Epidermal melanocyte (primary cell): ENCODE measurements at regions not wholly inside any gene's neighbourhood (a gene's known extent, or its start where the extent isn't known, plus 50 kb on each side); places are given as distances from the start of the nearest gene placed in this dataset.

ENCODE experiments used
- DNase-seq: peaks from one replicate; pipeline ENCODE4 v3.0.0; 2011; ENCODE audit warnings: low spot score; ENCODE audit not compliant: insufficient read length

DNA sequence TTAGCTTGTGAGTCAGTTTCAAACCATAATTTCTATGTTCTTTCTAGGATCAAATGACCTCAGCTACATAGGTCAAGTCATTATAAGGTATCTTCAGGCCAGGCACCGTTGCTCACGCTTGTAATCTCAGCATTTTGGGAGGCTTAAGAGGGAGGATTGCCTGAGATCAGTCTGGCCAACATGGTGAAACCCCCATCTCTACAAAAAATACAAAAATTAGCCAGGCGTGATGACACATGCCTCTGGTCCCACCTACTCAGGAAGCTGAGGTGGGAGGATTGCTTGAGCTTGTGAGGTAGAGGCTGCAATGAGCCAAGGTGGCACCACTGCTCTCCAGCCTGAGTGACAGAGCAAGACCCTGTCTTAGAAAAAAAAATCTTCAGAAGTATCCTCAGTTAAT is 362.3 kb downstream of the GATA3 start:
- DNase-seq: no peak

DNA sequence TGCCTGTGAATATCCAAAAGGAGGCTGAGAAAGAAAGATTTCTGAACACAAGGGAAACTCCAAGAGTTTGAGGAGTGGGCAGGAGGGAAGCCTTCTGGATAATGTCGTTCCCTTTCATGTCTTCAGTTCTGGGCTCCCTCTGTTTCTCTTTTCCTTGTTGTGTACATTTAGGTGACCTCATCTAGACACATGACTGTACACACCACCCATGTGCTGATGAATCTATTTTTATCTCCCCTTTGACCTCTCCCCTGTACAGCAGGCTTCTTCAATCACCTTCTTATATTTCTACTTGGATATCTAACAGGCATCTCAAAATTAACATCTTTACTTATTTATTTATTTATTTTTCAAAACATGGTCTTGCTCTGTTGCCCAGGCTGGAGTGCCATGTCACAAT is 363.1 kb downstream of the GATA3 start:
- DNase-seq: no peak

DNA sequence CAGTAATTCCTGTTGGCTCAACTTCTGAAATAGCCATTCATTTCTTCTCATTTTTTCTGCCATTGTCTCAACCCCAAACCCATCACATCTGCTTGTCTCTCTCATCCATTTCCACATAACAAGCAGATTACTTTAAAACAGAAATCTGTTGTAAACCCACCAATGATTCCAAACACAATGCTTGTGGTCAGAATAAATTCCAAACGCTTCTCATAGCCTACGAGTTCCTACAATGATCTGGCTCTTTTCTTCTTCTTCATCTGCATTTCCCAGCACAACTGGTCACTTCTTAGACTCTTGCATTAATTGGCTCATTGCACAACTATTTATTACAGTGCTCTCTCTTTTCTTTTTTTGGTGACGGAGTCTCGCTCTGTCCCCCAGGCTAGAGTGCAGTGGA is 364.1 kb downstream of the GATA3 start:
- DNase-seq: no peak

DNA sequence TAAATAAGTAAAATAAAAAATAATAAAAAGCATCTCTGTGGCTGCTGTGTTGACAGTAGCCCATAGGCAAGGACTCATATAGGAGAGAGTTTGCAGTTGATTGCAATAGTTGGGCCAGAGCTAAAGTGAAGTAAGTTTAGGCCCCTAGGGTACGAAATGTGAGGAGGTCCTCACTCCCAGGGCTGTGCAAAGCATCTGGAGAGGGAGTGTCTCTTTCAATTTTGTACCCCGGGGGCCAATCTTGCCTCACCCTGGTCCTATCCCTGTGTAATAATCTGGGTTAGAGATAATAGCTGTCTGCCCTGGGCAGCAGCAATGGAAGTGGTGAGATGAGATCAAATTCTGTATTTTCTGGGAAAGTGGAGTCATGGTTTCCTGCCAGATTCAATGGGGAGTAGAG is 365.7 kb downstream of the GATA3 start:
- DNase-seq: no peak

DNA sequence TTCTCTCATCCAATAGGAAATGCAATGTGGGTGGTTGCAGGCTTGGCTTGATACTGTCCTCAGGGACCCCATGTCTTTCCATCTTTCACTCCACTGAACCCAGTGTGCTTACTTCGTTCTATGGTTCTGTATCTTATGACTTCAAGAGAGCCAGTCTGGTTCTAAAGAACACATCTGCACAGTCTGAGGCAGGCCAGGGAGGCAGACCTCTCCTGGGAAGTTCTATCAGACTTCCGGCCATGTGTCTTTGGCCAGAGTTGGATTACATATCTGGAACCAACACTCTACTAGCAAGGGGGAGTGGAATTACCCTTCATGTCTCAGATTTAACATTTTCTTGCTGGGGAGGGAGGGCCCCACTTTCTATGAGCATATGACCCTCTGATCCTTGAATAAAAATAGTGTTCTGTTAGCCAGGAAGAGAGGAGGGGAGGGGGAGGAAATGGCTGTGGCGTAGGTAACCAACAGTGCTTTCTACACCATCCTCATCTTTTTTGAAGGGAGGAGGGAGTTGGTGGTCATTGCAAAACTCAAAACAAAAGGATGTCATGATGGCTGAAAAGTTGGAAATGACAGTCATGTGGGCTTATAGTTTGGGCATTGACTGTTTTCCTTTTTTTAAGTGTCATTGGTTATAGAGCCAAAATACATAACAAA is 370.2 kb downstream of the GATA3 start:
- DNase-seq: no peak

DNA sequence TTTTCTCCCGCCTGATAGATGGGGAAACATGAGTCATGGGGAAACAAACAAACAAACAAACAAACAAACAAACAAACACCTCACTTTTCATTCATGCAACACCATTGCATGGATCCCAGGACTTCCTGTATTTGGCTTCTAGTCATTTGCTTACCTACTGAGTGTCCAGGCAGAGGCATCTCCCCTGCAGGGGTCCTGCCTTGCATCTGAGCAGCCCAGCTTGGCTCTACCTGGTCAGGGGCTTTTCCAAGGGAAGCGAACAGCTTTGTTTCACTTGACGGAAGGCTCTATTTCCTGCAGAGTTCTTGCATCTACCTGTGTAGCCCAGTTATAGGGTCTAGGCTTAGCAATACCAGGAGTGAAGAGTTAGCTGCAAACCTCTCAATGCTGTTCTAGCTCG is 374.2 kb downstream of the GATA3 start:
- DNase-seq: no peak

DNA sequence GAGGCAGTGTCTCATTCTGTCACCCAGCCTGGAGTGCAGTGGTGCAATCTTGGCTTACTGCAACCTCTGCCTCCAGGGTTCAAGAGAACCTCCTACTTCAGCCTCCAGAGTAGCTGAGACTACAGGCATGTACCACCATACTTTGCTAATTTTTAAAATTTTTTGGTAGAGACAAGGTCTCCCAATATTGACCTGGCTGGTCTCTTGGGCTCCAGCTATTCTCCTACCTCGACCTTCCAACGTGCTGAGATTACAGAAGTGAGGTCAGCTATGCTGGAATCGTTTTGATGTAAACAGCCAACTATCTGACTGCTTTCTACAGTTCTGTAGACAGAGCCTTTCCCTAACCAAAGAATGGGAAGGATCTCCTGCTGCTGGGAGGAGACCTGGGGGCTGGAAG is 375.8 kb downstream of the GATA3 start:
- DNase-seq: no peak

DNA sequence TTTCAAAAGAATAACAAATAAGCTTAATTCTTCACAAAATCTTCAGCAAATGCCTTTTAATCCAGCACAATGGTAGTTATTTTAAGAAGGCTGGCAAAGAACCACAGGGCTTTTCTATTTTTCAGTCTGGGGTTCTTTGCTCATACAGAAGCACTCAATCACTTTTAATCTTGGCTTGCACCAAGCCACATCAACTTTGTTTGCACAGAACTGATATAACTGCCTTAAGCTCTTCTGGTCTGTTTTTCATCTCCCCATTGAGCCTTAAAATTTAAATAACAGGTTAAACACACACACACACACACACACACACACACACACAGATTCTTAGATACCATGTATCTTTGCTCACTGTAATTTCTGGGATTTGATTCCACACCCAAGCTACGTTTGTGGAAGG is 377.0 kb downstream of the GATA3 start:
- DNase-seq: no peak

DNA sequence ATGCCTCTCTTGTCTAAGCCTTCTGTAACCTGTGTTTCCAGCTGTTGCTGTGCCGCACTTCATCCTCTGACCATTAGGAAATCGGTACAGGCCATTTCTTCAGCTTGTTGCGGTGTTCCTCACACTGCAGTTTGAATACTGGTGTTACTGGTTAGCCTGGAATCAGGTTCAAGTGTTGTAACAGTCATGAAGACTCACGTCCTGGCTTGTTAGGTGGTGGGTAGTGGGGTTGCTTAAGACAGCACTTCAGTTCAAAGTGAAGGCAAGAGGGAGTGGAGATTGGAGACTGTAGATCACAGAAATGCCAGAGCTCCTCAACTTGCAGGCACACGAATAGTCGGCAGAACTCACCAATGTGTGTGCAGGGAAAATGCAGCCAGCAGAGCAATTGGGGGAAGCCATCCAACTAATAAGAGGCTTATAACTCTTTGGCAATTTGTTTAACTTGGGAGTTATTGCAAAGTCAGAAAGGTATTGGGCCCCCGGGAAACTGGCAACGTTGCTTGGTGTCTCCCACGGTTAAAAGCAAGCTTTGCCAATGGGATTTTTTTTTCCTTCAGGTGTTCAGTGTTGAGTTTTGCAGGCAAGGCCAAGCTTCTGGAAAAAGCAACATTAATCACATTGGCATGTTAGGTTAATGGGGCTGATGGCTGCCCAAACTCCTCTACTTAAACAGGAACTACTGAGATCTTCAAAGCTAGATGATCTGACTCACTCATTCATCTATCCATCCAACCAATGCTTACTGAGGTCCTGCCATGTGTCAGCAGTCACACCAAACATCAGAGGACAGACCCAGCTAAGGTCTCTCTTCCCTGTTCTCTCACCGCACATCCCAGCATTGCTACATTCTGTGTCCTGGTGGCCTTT is 380.9 kb downstream of the GATA3 start:
- DNase-seq: no peak

DNA sequence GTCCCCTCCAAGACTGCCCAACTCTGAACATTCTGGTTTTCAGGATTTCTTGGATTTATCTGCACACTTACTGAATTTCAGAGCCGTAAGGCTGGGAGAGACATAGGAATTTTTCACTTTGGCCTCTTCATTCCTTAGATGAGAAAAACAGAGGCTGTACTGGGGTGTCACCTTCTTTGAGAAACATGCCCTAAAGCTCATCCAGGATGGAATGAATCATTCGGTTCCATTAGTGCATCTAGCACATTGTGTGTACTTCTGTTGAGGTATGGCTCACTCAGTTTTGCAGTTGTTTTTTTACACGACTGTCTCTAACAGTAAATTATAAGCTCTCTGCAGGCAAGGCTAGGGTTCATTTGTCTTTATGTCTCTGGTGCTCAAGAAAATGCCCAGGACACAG is 383.4 kb downstream of the GATA3 start:
- DNase-seq: no peak

DNA sequence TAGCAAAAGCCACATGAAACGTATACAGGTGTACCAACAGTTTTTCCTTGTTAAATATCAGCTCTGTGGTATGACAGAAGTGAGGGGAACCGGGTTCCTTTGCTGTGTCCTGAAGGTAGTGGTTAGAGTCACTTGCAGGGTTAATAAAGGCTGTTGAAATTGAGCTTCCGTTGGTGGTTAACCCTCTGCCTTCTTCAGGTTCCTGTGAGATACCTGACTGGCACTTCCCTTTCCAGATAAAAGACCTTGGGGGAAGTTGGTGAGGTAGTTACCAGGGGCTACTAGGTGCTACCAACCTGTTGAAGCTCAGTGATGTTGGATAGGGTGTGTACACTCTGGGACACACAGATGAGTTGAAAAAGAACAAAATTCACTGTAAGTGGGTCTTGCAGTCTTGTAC is 384.1 kb downstream of the GATA3 start:
- no peak for DNase-seq

DNA sequence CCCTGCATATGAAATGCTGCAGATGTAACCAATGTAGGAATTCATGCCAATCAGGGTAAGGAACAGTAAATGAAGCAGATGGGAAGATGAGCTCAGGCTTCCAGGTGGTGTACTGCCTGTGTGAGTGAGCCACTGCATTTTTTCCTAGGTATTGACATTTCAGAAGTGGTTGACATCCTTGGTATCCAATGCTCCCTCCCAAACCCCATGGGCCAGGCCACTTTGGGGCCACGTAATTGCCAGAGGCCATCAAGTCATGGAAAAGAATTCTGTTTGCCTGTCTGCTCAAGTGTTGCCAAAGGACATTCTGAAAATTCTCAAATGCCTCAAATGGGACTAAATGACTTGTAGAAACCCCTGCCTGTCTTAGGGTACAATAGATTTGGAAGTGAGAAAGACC is 384.6 kb downstream of the GATA3 start:
- no peak for DNase-seq

DNA sequence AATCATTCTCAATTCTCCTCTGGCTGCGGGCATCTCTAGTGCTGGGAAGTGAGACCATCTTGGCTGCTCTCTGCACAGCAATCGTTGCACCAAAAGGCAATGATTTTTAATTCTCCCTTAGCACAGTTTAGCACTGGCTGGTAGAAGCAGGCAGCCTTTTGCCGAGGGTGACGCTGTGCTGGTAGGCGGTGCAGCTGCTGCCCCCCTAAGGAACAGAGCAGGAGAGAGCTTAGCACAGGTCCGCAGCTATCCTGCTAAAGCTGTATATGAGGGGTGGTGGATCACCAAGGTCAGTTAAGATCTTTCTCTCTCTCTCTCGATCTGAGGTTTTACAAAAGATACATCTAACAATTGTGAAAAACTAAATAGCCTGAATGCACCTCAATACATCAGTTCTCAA is 390.1 kb downstream of the GATA3 start:
- DNase-seq: no peak

DNA sequence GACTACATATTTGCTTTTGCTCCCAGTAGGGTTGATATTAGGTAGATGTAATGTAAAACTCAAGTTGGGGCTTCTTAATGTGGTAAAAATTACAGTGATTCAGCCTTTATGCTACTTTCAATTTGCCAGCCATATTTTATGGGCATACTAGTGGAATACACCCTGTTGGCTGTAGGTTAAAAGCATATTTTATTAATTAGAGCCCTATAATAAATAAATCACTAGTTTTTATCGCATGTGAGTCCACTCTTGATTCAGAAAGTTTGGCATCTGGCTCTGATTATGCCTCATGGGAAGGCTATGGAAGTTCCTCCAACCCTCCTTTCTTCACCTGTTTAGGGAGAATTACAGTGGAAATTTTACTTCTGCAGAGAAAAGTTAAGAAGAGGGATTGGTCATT is 390.9 kb downstream of the GATA3 start:
- DNase-seq: no peak

DNA sequence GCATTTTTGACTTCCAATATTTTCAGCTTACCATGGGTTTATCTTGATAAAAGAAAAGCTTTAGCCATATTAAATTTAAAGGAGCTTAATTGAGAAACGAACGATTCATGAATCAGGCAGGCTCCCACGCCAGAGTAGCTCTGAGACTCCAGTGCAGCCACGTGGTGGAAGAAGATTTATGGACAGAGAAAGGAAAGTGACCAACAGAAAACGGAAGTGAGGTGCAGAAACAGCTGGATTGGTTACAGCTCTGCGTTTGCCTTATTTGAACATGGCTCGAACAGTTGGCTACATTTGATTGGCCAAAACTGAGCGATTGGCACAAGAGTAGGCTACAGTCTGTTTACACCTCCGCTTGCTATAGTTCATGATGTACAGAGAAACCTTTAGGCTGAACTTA is 395.4 kb downstream of the GATA3 start:
- DNase-seq: no peak

DNA sequence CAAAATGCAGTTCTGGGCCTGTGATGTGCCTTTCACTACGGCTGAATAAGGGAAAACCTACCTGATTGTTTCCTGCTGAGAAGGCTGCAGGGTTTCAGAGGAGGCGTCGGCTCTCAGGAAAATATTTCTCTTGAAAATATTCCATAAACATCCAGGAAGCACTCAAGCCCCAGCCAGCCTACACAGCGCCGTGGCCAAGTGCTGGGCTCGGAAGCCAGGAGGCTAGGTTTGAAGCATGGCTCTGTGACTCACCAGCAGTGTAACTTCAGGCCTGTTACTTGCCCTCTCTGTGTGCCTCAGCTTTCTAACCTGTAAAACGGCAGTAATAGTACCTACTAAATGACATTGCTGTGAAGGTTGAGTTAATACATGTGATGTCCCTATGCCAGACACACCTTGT is 399.1 kb downstream of the GATA3 start:
- DNase-seq: no peak

DNA sequence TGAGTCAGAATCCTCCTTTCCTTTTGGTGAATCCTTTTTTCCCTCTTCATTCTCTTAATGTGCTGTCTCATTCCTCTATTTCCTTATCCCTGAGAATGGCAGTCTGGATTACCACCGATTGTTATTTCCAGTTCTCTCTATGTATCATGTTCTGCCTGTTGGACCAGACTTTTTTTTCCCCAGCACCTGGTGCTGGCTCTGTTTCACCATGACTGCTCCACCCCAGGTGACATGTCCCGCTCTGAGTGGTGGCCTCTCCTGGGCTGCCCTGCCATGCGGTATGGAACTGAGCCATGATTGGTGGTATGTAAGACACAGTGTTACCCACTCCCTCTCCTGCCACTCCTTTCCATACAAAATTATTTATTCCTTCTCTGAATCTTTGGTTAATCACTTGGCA is 399.9 kb downstream of the GATA3 start:
- no peak for DNase-seq

DNA sequence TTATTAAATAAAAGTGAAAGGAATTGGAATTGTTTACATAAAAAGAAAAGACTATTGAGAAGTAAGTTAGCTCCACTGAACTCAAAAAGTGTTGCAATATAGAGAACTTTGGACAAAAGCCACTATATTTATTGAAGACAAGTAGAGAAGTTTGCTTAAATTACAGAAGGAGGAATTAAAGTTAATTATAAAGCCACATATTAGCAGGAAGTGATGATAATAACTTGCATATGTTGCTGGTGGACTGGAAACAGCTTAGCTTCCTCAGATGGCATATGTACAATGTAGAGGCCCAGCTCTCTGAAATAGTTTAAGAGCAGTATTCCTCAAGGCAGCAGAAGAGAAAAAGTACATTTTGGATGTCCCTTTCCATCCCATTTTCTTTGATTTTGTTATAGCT is 400.7 kb downstream of the GATA3 start:
- DNase-seq: no peak

DNA sequence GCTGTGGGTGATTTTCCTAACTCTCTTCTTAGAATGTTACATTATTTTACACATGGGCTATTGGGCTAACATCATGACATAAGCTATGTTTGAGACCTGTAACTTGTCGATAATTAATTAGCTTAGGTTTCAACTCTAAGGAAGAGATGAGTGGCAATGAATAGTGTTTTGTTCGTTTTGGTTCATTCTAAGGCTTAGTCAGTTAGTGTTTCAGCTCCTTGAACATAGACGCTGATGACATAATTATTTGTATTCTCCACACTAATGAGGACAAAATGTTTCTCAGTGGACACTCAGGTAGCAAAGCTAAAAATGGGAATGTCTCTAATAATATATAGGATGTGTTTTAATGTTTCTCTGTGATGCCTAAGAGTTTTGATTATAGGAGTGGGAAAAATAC is 401.9 kb downstream of the GATA3 start:
- no peak for DNase-seq

DNA sequence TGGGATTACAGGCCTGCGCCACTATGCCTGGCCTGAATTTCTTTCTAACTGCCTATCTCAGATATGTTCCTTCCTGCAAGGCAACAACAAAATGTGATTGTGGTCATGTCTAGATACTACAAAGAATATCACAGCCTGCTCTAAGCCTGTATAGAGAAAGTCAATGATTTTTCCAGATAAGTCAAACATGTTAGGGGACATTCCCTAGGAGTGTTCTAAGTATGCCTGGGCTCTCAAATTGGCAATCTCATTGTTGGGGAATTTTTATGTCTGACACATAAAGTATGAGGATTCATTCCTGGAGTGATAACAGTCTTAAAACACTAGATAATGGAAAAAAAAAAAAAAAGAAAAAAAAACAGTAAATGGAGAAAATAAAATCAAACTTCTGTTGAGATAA is 406.1 kb downstream of the GATA3 start:
- no peak for DNase-seq

DNA sequence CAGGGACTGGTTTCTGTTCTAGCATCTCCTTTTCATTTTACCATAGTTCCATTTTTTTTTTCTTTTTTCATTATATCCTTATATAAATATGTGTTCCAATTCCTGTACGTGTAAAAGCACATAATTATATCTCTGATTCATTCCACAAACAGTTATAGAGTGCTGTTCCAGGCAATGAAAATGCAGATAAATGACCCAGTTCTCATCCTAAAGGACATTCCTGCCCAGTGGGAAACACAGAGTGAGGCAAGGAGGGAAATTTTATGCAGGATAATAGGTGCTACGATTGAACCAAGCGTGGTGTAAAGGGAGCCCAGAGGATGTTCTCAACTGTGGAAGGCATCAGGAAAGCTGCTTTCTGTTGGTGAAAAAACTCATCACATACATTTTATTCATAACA is 408.1 kb downstream of the GATA3 start:
- no peak for DNase-seq

DNA sequence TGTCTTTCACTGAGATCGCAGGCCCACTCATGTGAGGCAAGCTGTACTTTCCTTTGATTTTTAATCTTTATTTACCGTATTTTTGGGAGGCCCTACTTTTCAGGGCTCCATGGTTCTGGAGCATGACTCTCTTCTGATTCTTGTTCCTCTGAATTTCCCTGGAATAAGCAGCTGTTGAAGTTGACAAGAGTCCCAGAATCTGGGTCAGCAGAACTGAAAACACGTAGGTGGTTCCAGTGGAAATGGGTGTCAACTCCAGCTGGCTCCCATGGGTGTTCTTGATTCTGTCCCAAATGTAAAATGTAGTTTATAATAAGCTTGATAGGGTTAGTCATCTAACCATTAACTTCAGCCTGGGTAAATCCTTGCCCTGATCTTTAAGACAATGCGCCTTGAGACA is 409.4 kb downstream of the GATA3 start:
- no peak for DNase-seq

DNA sequence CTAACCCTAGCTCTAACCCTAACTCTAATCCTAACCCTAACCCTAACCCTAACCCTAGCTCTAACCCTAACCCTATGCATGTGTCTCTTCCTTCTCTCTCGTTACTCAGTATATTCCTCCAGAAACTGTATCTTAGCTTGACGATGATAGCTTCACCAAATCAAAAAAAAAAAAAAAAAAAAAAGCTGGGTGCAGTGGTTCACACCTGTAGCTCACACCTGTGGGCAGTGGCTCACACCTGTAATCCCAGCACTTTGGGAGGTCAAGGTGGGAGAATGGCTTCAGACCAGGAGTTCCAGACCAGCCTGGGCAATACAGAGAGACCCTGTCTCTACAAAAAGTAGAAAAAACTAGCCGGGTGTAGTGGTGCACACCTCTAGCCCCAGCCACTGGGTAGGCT is 414.0 kb downstream of the GATA3 start:
- no peak for DNase-seq
